Testis (tissue), 2 donors: ENCODE measurements at regions not wholly inside any gene's neighbourhood (a gene's known extent, or its start where the extent isn't known, plus 50 kb on each side); places are given as distances from the start of the nearest gene placed in this dataset.

ENCODE experiments used
- CTCF ChIP-seq, 3 experiments: fragments of 450-650 bp in 2 of 3; fragments of 200-600 bp in 1 of 3; sonication (generic) in 1 of 3; IDR thresholded peaks; one replicate each; pipeline ENCODE4 v1.5.1; 2016 to 2019; ENCODE audit warnings: antibody characterized with exemption in 3 of 3, mild to moderate bottlenecking in 2 of 3, moderate library complexity in 1 of 3
- POLR2A ChIP-seq: fragments of 450-650 bp; IDR thresholded peaks from one replicate; pipeline ENCODE4 v1.6.1; 2017; ENCODE audit warnings: antibody characterized with exemption, mild to moderate bottlenecking, moderate library complexity

DNA sequence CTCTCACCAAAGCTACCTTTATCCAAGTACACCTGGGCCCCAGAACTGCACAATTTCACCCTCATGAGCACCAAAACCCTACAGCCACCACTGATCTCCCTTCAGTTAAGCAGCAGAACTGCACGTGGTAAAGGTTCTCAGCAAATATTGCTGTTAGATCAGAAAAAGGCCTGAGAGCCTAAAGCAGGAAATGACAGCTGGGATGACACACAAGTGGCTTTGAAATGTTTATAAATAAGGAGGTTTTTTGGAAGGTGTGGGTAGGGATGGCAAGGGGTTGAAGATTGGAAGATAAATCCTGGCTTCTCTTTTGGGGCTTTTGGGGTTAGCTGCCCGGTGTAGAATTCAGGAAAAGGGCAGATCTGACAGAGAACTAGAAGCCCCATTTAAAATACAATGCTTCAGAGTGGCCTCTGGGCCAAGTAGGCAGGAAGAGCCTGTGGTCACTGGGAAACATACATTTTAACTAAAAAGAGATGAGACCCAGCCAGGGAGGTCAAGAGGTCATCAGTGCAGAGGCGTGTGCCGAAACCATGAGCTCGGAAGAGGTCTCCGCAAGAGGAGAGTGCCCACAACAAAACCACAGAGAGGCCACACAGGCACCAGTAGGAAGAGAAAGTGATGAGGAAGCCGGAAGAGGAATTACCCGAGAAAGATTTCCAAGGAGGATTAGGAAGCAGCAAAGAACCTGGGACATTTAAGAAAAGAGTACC, 916.5 kb downstream of the NLGN4Y start:
- TF ChIP-seq CTCF (IDR thresholded peaks at IDR 0.05) = no peak
- TF ChIP-seq POLR2A = no peak
